ENCODE measurements at regions not wholly inside any gene's neighbourhood (a gene's known extent, or its start where the extent isn't known, plus 50 kb on each side); places are given as distances from the start of the nearest gene placed in this dataset.
A peak's percentile ranks its signal among the peaks of the same experiment; 100 is the strongest.
"Not testable (repeated sequence)": the region's sequence is repeated elsewhere in the genome, so short reads cannot be mapped to it uniquely, and the experiment has no call there.

DNA sequence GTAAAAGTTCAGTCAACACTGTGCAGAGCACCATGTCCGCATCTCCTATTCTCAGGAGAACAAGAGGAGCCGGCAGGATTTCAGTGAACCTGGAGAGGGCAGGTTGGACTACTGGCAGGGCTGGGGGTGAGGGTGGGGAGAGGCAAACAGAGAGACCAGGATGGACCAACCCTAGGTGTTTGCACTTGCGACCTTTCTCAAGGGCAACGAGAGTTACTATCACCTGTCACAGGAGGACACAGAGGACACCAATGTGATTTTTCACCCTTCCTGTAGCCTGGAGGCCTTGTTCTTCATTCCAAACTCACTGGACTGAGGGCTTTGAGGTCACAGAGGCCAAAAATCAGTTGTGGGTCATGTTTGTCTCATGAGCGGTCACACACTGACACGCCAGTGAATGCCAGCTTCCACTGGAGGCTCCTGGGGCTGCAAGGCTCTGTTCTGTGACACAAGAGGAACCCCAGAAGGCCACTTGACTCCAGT is 89.5 kb downstream of the CPN2 start:
- H3K79me2 ChIP-seq: no peaks in the 10 kb centered on the region
- H3K36me3 ChIP-seq (ENCODE audit: control insufficient read depth, insufficient read depth, low read length): no peaks in the 10 kb centered on the region
- peak overlapping the region; percentile 82 for H2AFZ ChIP-seq
- H3K4me3 ChIP-seq (ENCODE audit: low read depth, low read length): no peak overlapping the region
- no peaks in the 10 kb centered on the region for H3K27me3 ChIP-seq (ENCODE audit: control insufficient read depth, insufficient read depth, low read length)
- H3K27ac ChIP-seq: peak overlapping the region; percentile 75
- H3K9me3 ChIP-seq (ENCODE audit: control insufficient read depth, low read length): no peaks in the 10 kb centered on the region
- H3K4me2 ChIP-seq (ENCODE audit: low read length): no peak overlapping the region
- peaks cover 27% of the 10 kb centered on the region for H3K4me1 ChIP-seq
- TF ChIP-seq, protein P1, sequence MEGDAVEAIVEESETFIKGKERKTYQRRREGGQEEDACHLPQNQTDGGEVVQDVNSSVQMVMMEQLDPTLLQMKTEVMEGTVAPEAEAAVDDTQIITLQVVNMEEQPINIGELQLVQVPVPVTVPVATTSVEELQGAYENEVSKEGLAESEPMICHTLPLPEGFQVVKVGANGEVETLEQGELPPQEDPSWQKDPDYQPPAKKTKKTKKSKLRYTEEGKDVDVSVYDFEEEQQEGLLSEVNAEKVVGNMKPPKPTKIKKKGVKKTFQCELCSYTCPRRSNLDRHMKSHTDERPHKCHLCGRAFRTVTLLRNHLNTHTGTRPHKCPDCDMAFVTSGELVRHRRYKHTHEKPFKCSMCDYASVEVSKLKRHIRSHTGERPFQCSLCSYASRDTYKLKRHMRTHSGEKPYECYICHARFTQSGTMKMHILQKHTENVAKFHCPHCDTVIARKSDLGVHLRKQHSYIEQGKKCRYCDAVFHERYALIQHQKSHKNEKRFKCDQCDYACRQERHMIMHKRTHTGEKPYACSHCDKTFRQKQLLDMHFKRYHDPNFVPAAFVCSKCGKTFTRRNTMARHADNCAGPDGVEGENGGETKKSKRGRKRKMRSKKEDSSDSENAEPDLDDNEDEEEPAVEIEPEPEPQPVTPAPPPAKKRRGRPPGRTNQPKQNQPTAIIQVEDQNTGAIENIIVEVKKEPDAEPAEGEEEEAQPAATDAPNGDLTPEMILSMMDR (IDR thresholded peaks at IDR 0.05): no peak
- no peak overlapping the region for H3K9ac ChIP-seq

DNA sequence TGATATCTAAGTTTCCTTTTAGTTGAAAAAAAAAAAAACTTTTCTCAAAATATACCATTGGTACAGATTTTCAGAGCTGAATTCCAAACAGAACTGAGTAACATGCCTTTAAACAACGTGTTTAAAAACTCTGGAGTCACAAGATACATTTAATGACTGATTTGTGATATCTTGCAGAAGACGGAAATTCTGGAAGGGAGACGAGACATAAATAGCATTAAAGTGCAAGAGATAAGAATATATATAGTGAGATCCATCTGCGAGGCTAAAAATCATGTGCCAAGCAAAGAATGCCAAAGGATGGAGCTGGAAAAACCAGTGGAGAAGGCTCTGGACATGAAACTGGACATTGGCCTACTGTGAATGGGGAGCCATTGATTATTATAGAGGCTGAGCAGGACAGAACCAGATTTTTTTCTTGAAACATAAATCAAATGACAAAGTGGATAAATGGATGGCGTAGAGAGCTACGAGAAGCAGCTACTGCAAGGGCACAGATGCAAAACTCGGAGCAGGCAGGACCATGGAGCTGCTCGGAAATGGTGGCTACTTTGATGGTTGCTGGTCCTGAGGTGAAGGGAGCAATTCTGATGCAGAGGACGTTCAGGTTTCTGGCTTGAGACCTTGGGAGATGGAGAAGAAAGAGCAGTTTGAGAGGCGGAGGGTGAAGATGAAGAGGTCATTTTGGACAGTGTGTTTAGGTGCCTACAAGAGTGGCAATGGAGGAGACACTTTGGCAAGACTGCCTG is 88.8 kb downstream of the CPN2 start:
- H3K36me3 ChIP-seq (ENCODE audit: control insufficient read depth, insufficient read depth, low read length): no peaks in the 10 kb centered on the region
- TF ChIP-seq, protein P1 (IDR thresholded peaks at IDR 0.05): no peak
- H3K9ac ChIP-seq: no peak overlapping the region
- peak overlapping the region; percentile 75 for H3K27ac ChIP-seq
- H3K9me3 ChIP-seq (ENCODE audit: control insufficient read depth, low read length): no peaks in the 10 kb centered on the region
- no peak overlapping the region for H3K4me3 ChIP-seq (ENCODE audit: low read depth, low read length)
- H3K4me1 ChIP-seq: peaks cover 33% of the 10 kb centered on the region
- no peaks in the 10 kb centered on the region for H3K79me2 ChIP-seq
- H3K4me2 ChIP-seq (ENCODE audit: low read length): no peak overlapping the region
- peak overlapping the region; percentile 82 for H2AFZ ChIP-seq
- H3K27me3 ChIP-seq (ENCODE audit: control insufficient read depth, insufficient read depth, low read length): no peaks in the 10 kb centered on the region

DNA sequence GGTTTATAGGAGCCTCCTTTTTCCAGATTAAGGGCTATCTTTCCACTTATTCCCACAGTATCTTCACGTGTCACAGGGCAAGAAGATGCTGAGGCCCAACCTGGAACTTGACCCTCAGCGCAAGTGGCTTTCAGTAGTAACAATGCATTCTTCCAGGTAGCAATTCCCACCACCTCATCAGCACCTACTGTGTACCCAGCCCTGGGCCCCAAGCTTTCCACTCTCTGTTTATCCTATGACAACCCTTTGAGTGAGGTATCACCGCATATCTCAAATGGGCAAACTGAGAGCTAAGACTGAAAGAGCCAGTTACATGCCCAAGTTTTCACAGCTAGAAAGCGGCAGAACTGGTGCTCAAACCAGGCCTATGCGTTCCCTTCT is 88.2 kb downstream of the CPN2 start:
- Histone ChIP-seq H3K9me3 (ENCODE audit: control insufficient read depth, low read length) (no peaks in the 10 kb centered on the region), H3K4me3 (ENCODE audit: low read depth, low read length) (no peak overlapping the region), H3K27me3 (ENCODE audit: control insufficient read depth, insufficient read depth, low read length) (no peaks in the 10 kb centered on the region), H3K27ac (no peak overlapping the region), H3K79me2 (no peaks in the 10 kb centered on the region), H3K9ac (no peak overlapping the region), H3K36me3 (ENCODE audit: control insufficient read depth, insufficient read depth, low read length) (no peaks in the 10 kb centered on the region), H3K4me1 (peaks cover 37% of the 10 kb centered on the region), H2AFZ (no peak overlapping the region), H3K4me2 (ENCODE audit: low read length) (no peak overlapping the region)
- TF ChIP-seq, protein P1 (IDR thresholded peaks at IDR 0.05): no peak

DNA sequence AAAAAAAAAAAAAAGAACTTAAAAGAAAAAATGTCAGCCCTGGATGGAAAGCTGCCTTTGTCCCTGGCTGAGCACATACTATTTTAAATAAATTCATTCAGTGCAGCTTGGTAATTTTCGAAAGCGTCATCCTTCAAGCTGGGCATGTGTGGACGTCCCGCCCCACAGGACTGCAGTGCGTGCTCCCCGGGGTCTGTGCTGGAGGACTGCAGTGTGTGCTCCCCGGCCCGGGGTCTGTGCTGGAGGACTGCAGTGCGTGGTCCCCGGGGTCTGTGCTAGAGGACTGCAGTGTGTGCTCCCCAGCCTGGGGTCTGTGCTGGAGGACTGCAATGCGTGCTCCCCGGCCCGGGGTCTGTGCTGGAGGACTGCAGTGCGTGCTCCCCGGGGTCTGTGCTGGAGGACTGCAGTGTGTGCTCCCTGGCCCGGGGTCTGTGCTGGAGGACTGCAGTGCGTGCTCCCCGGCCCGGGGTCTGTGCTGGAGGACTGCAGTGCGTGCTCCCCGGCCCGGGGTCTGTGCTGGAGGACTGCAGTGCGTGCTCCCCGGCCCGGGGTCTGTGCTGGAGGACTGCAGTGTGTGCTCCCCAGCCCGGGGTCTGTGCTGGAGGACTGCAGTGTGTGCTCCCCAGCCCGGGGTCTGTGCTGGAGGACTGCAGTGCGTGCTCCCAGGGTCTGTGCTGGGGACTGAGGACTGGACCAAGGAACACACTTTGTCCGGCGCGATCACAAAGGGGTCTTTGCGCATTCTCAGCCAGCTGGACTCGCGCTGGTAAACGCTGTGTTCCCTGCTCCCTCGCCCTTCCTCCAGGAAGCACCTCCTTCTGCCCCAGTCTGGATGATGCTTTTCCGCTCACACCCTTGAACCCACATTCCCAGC is 86.3 kb downstream of the CPN2 start:
- not testable (repeated sequence) for H3K9me3 ChIP-seq (ENCODE audit: control insufficient read depth, low read length)
- peak overlapping the region; percentile 62 for H3K27ac ChIP-seq

DNA sequence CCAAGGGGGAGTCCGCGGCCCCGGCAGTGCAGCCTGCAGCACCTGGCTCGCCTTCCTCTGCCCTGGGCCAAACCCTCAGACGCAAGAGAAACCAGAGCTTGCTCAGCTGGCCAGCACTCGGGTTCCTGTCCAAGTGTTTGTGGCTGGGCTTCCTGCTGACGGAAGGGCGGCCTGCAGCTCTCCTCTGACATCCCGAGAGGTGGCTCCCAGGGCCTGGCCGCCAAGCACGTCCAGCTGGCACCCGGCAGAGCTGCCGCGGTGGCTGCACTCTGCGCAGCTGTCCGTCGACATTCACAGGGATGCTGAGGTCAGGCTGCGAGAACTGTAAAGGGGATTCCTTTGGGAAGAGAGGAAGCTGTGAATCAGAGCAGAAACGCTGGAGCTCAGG is 85.6 kb downstream of the CPN2 start:
- no peak overlapping the region for H3K4me3 ChIP-seq (ENCODE audit: low read depth, low read length)

More for the DNA sequence above, 86.3 kb downstream of the CPN2 start:
- not testable (repeated sequence) for H3K36me3 ChIP-seq (ENCODE audit: control insufficient read depth, insufficient read depth, low read length); H3K4me3 ChIP-seq (ENCODE audit: low read depth, low read length); H3K27me3 ChIP-seq (ENCODE audit: control insufficient read depth, insufficient read depth, low read length); H3K79me2 ChIP-seq; H3K9ac ChIP-seq
- H3K4me1 ChIP-seq: peaks cover 46% of the 10 kb centered on the region
- peak overlapping the region; percentile 0 for H3K4me2 ChIP-seq (ENCODE audit: low read length)
- peak overlapping the region; percentile 78 for H2AFZ ChIP-seq

More for the DNA sequence above, 85.6 kb downstream of the CPN2 start:
- no peaks in the 10 kb centered on the region for H3K27me3 ChIP-seq (ENCODE audit: control insufficient read depth, insufficient read depth, low read length)
- H2AFZ ChIP-seq: peak overlapping the region; percentile 78
- no peaks in the 10 kb centered on the region for H3K36me3 ChIP-seq (ENCODE audit: control insufficient read depth, insufficient read depth, low read length)
- H3K4me2 ChIP-seq (ENCODE audit: low read length): peak overlapping the region; percentile 0
- H3K4me1 ChIP-seq: peaks cover 53% of the 10 kb centered on the region
- TF ChIP-seq, protein P1 (IDR thresholded peaks at IDR 0.05): no peak
- H3K79me2 ChIP-seq: no peaks in the 10 kb centered on the region
- H3K9ac ChIP-seq: no peak overlapping the region
- H3K27ac ChIP-seq: peak overlapping the region; percentile 62
- no peaks in the 10 kb centered on the region for H3K9me3 ChIP-seq (ENCODE audit: control insufficient read depth, low read length)

Measured in parathyroid adenoma (tissue), 2 donors.